GM18858 (cell line): ENCODE measurements at regions not wholly inside any gene's neighbourhood (a gene's known extent, or its start where the extent isn't known, plus 50 kb on each side); places are given as distances from the start of the nearest gene placed in this dataset.

Experiments
- ATAC-seq: cut with Tn5 transposase; IDR thresholded peaks from one replicate; pipeline ENCODE4 v1.9.1; 2021; ENCODE audit not compliant: unreplicated experiment

- ATAC-seq = no peak
Measured at GRCh38 chrX:4925911-4926310, 1212.5 kb upstream of the PRKX start.

- ATAC-seq = no peak
Measured at GRCh38 chrX:4909348-4909747, 1195.9 kb upstream of the PRKX start.

GRCh38 chrX:4905576-4905975, 1192.1 kb upstream of the PRKX start:
- ATAC-seq = no peak

GRCh38 chrX:4881277-4881676, 1167.8 kb upstream of the PRKX start:
- ATAC-seq = no peak

DNA sequence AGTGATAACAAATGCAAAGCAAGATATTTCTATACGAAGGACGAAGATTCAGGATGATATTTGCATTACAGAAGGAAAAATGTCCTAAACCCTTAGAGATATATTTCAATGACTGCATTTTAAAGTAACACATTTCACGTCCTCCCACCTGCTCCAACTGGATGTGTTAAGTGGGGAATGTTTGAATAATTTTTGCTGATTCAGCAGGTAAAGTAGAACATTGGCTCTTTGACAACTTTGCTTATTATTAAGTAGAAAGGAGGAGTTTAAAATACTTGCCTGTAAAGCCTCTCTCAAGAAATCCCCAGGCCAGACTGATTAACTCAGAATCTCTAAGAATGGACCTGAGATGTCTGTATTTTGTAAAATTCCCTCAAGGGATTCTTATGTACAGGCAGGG, 1165.2 kb upstream of the PRKX start:
- ATAC-seq = no peak

DNA sequence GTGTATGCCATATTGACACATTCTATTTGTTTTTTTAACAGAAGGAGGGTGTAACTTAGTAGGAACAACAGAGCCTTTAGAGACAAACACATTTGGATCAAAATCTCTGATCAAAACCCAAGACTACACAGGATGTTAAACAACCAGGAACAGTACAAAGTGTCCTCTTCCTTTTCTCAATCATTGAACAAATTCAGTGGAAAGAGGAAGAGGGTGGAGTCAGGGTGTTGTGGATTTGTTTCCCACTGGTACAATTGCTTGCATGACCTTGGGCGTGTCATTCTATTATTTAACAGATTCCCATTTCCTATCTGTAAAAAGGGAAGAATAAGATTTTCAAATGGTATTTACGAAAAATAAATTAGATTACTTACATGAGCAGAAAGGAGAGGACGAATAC, 1162.8 kb upstream of the PRKX start:
- ATAC-seq = no peak

DNA sequence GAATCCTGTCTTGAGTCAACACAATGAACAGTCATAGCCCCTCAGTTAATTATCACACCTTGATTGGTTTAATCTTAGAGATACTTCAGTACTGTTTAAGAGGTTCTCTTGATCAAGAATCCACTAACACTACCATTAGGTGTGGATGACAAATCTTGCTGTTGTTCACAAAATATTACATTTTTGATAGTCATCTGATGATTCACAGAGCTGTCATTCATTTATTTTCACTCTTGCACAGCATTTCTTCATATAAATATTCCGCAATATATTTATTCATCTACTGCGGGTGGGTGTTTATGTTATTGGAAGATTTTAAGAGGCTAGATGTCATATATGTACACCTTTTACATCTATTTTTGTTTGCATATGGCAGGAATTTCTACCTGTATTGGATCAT, 1138.1 kb upstream of the PRKX start:
- ATAC-seq = no peak

DNA sequence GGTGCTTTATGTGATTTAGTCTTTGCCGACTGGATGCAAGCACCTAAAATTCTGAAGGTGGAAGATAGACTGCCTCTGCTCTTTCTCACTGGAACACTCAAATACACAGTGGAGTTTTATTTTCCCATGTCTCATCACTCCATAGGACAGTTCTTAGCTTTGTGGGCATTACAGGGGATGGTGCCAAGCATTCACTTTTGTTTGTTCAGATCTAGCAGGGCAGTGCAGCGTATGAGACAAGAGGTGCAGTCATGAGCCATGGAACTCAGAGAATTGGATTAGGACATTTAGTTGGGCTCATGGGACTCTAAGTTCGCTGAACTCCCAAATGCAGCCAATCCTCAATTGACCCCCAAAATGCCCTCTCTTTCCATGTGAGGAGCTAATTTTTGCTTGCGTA, 1136.9 kb upstream of the PRKX start:
- no peak for ATAC-seq

GRCh38 chrX:4844376-4844775, 1130.9 kb upstream of the PRKX start:
- no peak for ATAC-seq

- no peak for ATAC-seq
Measured at GRCh38 chrX:4841216-4841745, 1127.8 kb upstream of the PRKX start.

DNA sequence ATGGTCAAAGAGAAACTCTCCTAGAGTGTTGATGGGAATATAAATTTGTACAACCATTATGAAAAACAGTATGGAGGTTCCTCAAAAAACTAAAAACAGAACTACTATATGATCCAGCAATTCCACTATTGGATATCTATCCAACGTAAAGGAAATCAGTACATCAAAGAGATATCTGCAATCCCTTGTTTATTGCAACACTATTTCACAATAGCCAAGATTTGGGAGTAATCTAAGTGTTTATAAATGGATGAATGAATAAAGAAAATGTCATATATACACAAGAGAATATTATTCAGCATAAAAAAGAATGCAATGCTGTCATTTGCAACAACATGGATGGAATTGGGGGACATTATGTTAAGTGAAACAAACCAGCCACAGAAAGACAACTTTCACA, 1118.1 kb upstream of the PRKX start:
- no peak for ATAC-seq

DNA sequence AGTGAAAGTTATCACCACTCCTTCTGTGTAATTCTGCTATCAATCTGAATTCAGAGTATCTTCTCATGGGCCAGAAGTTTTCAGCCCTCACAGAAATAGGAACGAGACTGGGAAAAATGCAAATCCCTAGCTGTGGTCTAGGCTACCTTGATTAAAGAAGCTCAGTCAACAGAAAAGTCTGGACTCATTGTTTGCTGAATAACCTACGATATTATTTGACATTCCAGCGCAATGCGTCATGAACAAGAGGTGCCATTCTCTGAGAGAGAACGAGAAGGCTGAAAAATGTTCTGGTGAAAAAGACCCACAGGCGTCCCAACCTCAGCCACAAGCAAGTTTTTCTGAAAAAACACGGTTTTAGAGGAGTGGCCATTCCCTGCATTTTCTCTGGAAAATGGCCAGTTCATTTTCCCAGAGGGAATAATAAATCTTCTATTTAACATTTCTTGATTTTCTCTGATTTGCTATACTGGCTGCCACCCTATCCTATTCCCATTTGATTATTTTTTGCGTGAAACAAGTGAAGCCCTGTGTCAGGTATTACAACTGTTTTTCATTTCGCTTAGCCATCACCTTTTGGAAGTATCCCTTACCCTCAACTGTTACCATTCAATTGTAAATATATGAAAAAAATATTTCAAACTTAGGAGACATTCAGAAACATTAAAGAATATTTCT, 1117.6 kb upstream of the PRKX start:
- ATAC-seq = no peak

DNA sequence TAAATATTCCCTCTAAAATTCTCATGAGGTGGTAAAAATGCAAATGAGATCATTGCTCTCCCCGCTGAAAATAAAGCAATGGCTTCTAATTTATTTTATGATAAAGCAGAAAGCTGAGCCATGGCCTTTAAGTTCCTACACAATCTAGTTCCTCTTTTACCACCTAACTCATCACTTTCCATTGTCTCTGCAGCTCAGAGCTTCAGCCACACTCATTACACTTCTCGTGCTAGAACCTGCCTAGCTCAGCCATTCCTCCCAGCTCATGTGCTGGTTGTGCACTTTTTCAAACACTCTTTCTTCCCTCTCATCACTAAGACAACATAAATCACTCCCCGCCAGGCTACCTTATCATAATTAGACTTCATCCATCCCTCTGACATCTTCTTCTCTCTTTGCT, 1112.1 kb upstream of the PRKX start:
- no peak for ATAC-seq

GRCh38 chrX:4809571-4809970, 1096.1 kb upstream of the PRKX start:
- no peak for ATAC-seq

DNA sequence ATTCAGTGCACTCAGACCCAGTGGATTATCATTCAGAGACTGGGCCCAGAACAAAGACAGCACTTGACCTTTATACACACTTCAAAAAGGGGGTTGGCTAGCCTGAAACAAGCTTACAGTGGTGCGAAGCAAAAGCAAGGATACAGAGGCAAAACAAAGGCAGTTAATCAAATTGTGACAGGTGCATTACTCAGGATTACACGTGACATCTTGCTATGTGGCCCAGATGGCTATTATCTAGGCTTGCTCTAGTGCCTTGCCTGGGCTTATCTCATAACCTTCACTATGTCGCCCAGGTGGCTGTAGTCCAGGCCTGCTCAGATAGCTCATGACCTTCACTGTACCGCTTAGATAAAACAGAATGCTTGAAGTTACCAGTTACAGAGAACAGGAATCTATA, 1092.1 kb upstream of the PRKX start:
- no peak for ATAC-seq

GRCh38 chrX:4800756-4801155, 1087.3 kb upstream of the PRKX start:
- ATAC-seq = no peak

- no peak for ATAC-seq
Measured at GRCh38 chrX:4787971-4788370, 1074.5 kb upstream of the PRKX start.

GRCh38 chrX:4764888-4765287, 1051.4 kb upstream of the PRKX start:
- ATAC-seq = no peak

GRCh38 chrX:4762196-4762595, 1048.7 kb upstream of the PRKX start:
- no peak for ATAC-seq

GRCh38 chrX:4754878-4755604, 1041.6 kb upstream of the PRKX start:
- ATAC-seq = peak; percentile 93

DNA sequence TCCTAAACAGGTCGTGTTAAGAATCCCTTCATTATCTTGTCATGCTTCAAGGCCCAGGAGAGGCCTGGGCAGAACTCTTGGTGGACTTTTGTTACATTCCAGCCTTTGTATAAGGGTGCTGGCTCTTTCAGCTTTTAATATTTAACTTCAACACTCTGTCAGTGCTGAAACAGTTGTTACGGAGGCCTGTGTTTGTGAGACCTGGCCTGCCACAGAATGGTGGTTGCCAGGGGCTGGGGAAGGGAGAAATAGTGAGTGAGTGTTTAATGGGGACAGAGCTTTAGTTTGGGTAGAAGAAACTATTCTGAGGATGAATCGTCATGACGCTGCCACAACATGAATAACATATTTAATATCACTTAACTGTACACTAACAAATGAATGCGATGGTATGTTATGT, 1027.6 kb upstream of the PRKX start:
- ATAC-seq = no peak

DNA sequence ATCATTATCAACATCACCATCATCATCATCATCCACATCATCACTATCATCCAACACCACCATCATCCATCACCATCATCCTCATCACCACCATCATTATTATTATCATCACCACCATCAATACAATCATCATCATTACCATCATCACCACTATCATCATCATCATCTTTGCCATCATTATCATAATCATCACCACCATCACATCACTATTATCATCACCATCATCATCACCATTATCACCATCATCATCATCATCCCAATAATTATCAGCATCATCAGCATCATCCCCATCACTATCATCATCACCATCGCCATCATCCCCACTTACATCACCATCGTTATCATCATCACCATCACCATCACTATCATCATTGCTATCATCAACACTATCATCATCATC, 1021.9 kb upstream of the PRKX start:
- ATAC-seq = no peak
